GM19463 (cell line): ENCODE measurements at regions not wholly inside any gene's neighbourhood (a gene's known extent, or its start where the extent isn't known, plus 50 kb on each side); places are given as distances from the start of the nearest gene placed in this dataset.

Experiments used
- ATAC-seq: cut with Tn5 transposase; IDR thresholded peaks from one replicate; pipeline ENCODE4 v1.9.1; 2021; ENCODE audit warnings: mild to moderate bottlenecking, moderate library complexity; ENCODE audit not compliant: unreplicated experiment

DNA sequence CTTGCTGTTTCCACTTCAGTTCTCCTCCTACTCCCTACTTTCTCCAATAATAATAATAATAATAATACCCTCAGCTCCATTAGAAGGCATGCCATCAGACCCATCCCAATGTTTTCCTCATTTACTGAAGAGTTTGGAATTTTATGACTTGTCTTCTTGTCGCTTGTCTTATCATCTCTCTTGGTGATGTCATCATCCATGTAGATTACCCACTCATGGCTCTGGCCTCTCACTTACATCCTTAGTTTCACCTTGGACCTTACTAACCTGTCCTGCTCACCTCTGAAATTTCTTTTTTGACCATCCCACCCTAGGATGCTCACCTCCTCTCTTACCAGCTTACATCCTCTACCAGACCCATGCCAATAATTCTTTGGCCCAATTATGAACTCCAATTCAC lies 329.3 kb downstream of the ACTL7B start:
- no peak for ATAC-seq

DNA sequence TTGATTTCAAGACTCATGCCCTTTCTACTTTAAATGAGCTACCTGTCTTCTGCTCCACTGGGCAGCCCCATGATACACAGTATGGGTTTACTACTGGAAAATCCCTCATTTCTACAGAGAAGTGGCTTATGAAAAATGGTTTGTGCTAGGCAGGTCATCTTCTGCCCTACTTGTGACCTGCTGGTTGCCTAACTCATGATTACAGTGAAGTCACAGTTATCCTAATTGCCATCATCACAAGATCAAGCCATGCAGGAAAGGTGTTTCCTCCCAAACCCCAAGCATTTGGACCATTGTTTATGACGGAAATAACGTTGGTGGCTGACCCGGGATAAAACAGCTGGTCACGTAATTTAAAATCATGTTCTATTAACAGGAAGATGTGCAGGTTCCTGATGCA lies 330.6 kb downstream of the ACTL7B start:
- no peak for ATAC-seq

DNA sequence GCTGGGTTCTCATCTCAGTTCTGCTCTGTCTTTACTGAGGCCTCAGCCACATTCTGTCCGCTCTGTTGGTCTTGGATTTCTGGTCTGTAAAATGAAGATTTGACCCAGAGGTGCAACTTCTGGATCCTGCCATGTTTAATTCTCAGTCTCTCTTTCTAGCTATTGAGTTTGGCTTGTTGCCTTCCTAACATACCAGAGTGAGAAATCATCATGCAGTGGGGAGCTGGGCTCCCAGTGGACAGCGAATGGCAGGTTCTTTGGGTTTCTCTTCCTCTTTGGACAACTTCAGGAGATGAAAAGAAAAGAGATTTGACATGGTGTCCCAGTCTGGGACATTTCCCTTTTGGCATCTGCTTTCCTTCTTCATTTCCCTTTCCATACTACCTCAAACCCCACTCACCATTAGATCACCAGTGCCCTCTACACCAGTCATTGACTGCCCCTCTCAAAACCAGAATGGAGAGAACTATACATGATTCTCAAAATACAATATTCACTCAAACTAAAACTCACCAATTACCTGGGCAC lies 334.7 kb downstream of the ACTL7B start:
- no peak for ATAC-seq

DNA sequence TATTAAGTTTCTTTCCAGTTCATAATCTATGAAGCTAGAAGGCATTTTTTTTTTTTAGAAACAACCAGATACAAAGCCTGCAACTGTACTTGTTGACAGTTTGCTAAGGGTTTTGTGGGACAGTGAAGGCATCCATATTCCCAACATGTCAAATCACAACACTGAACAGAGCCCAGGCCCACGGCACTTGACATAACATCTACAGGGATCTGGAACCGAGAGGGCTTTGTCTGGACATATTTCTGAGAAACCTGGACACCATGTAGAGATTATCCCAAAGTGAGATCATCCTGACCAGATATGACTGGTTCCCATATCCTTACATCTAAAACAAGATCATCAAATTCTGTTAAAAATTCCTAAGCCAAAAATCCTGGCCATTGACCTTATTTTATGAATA lies 336.3 kb downstream of the ACTL7B start:
- no peak for ATAC-seq

DNA sequence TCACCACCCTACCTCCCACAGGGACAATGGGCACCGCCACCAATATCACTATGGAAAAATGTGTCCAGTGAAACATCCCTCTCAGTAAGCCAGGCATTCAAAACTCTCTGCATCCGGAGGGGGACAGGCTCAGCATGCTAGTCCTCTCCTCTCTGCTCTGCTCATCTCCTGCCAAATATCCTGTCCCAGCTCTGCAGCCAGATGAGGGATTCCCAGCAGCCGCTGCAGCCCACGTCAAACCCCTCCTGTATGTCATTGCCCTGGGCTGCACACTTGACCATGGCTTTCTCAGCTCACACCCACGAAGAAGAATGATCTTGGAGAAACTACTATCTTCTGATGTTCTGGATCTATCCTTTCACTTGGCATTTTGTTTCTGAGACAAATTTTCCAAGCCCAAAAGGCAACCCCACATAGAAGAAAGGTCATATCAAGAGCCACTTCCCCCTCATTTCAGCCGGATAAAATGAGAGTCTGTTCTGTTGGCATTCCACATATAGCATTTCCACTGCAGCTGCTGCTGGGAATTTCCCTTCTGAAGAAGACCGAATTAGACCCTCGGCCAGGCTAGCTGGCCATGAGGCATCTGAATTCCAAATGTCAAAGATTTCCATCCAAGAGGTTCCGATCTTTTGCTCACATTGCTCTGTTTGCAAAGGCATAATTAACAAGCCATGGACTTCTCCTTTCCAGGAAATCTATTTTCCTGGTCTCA lies 338.0 kb downstream of the ACTL7B start:
- no peak for ATAC-seq

DNA sequence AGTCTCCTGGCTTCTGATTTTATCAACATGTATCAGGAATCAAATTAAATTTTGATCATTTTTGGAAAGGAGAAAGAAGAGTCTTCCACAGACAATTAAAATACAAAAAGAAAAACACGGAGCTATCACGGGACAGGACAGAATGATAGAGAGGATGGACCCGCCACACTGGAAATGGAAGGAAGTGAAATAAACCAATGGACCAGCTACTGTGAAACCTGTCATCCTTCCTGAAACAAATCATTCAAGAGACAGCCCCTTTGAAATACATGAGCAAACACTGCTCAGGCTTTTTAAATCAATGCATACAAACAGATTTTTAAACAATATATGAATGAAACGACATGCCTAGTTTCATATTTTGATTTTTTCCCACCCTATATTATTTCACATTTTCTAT lies 339.4 kb downstream of the ACTL7B start:
- ATAC-seq, result no peak

DNA sequence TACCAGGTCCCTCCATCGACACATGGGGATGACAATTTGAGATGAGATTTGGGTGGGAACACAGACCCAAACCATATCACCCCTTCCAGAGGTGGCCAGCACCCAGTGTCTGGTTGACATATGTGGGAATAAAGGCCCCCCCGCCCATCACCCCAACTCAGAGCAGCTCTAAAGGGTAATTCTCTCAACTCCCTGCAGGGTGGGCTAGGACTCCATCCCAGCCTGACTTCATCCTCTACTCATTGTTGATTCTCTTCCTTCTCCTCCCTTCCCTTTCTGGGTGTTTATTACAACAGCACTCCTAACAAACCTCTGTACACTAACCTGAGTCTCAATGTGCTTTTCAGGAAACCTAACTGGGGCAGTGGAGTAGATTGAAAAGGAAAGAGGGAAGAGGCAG lies 339.9 kb downstream of the ACTL7B start:
- no peak for ATAC-seq

DNA sequence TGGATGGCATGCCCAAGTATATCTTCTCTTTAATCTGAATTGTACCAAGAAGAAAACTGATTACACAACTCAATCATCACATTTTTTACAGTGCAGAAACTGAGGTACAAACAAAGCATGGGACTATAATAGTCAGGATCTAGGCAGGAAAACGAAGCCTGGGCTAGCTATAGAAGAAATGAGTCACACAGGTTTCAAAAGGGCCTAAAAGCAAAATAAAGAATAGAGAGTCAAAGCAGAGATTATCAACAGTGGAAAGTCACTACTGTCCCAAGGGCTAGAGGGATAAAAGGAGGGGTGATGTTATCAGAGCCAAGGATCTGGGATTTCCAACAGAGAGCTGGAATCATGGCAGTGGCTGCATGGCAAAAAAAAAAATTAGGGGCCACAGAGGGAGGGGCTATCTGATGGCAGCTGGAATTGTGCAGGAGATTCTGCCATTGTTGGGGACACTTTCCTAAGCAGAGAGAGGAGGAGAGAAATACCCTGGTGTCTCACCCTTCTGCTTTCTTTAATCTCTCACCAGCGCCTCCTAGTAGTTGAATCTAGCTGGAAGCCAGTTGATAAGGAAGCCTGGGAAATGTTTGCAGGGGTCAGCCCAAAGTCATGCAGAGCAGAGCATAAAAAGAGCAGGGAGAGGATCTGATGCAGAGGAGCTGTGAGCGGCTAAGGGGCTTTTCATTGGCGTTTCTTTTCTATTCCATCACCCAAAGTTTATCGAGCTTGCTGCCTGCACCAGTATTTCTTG lies 343.2 kb downstream of the ACTL7B start:
- ATAC-seq, result no peak

DNA sequence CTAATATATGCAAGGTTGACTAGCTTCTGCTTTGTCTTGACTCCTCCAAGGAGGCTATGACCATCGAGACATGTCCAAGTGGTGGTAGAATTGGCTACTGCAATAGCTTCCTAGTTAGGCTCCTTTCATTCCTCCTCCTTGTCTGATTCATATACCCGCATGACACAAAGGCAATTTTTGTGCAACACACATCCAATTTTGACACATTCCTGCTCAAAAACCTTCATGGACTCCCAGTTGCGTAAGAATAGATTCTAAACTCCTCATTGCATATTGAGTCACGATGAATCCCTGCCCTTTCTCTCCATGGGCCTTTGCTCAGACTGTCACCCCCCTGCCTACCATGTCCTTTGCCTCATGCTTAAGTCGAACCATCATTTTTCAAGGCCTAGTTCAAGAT lies 344.5 kb downstream of the ACTL7B start:
- no peak for ATAC-seq

DNA sequence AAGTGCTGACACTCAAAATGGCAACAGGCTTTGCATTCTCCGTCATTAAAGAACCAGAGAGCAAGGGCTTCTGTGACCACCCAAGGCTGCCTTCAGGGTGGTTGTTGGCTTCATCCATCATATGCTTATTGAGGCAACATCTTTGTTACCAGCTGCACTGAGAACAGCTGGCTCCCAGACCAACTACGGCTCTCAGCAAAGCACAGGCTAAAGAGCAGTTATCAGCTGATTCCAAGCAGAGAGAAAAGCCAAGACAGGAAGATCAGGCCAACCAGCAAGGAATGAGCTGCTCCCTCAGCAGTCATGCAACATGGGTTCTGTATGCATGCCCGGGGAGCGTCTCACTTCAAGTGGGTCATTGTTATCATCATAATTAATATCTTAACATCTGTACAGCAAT lies 358.9 kb downstream of the ACTL7B start:
- ATAC-seq, result no peak

DNA sequence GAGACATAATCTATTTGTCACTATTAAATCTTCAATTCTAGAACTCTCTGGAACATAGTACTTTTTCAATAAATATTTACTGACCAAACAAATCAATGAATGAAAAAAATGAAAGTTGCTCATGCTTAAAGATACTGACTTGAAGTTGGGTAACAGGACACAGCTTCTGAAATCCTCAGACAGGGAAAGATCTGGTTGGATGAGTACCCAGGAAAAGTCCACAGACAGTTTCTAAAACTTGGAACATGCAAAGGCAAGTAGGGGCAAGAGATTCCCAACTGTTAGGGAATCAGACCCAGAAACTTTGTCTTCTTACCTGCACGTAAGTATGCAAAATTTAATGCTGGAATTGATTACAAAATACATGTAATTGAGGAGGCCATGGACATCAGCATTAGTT lies 366.2 kb downstream of the ACTL7B start:
- no peak for ATAC-seq

DNA sequence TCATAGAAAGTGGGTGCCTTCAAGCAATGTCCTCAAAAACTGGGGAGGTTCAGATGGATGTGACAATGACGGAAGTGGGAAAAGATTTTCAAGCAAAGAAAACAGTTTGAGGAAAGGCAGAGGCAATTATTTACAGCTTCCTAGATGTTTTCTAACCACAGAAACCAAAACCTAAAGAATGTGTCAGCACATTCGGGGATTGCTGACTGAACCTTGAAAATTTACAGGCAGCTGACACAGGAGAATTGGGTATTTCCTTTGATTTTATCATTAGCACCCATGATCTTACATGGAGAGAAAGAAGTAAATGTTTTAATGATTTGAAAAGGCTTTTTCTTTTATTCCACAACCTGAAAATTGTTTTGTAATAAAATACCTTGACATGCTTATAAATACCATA lies 369.0 kb downstream of the ACTL7B start:
- no peak for ATAC-seq

DNA sequence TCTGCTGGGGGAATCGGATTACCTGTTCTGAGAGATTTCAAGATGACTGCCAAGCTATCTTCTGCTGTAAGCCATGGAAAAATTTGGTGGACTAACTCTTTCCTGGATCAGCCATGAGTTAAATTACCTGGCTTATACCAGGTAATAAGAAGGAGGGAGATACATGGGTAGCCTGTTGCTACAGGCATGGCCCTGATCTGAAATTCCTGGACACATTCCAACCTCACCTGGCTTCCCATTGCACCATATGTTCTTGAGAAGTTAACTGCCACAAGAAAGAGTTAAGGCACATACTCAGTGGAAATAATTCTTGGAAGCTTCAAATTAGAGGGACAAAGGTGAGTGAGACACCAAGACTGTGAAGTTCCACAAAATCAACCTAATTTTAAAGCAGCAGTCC lies 371.3 kb downstream of the ACTL7B start:
- ATAC-seq, result no peak

DNA sequence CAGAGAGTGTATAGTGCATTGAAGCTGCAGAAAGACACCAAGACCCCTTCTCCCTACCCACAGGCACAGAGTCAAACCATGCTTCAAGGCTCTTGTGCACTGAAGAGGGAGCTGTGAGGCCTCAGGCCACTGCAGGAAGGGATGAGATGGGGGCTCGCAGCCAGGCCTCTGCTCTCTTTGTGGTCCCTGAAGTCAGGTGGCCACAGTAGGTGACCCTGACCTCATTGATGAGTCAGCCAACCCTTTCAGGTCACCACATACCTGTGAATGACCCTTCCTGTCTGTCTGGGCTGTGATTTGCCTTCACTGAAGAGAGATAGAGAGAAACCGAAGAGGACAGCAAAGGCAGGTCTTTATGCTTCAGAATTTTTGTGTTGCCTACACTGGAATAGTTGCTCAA lies 372.1 kb downstream of the ACTL7B start:
- no peak for ATAC-seq

DNA sequence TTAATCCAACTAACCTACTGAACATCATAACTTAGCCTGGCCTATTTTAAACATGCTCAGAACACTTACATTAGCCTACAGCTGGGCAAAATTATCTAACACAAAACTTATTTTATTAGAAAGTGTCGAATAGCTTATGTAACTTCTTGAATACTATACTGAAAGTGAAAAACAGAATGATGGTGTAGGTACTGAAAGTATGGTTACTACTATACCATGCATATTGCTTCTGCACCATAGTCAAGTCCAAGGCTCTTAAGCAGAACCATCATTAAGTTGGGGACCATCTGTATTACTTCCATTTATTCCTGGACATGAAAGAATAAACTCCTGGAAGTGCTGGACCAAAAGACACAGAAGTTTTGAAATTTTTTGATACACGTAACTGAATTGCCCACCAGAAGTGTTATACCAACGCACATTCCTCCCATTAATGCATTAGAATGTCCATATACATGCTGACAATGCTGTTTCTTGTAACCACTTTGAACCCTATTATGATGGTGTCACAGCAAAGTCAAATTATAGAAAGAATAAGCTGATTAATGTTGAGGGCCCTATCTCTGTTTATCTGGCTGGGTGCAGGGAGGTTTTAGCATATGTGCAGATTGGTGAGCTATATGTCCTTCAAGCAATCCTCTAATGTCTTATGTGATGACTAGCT lies 375.7 kb downstream of the ACTL7B start:
- no peak for ATAC-seq

DNA sequence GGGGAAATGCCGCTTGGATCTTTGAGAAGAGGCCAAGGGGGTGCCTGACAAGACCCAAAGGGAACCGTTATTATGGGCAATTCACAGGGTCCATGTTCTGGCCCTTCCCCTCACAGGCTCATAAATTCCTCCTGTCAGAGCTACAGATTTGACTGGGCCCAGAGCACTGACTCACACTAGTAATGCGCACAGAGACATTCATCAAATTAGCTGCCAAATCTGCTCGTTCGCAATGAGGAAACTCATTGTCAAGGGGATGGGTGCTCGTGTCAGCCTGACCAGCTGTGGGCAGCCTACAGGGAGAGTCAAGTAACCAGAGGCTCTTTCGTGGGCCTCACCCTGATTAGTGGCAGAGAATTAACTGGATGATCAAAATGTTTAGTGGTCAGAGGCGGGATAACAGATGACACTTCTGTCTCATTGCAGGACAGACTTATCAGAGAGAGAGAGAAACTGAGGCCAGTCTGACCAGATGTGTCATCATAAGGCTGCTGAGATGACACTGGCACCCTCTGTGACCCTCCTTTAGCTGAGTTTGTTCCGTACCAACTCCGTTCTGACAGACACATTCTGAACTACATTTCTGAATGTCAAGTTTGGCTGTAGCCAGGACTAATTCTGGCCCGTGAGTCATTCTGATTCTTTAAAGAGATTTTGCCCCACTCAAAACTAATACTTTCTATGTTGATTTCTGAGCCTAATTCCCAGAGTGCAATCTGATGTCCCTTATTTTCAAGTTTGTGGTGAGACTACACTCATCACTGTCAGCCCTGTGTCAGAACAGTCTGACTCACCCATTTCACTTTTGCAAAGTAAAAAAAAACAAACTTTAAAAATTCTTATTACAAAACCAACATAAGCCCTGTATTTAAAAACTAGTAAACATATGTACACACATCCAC lies 377.1 kb downstream of the ACTL7B start:
- peak; percentile 83 for ATAC-seq

DNA sequence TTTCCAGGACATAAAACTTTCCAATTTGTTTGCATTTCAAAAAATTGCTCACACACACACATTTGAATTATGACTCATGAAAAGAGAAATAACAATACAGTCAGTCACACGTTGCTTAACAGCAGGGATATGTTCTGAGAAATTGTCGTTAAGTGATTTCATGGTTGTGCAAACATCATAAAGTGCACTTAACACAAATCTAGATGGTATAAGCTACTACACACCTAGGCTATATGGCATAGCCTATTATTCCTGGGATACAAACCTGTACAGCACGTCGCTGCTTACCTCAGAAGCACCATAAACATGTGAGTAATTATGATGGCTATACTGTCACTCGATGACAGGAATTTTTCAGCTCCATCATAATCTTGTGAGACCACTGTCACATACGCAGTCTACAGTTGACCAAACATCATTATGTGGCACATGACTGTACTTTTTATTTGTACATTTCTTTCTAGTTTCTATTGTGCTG lies 378.2 kb downstream of the ACTL7B start:
- no peak for ATAC-seq

DNA sequence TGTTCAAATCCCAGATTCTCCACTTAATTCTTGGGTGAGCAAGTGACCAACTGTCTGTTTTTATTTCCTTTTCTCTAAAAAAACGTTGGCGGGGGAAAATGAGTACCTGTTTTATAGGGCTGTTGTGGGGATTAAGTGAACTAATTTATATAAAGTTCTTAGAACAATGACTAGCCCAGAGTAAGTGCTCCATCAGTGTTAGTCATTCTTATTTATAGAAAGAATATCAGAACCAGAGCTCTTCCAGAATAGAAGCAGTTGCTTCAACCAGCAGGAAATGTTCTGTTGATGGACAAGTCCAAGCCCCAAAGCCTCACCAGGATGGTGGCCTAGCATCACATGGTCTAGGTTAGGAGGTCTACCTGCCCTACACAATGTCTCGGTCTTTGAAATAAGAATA lies 379.2 kb downstream of the ACTL7B start:
- ATAC-seq, result no peak

DNA sequence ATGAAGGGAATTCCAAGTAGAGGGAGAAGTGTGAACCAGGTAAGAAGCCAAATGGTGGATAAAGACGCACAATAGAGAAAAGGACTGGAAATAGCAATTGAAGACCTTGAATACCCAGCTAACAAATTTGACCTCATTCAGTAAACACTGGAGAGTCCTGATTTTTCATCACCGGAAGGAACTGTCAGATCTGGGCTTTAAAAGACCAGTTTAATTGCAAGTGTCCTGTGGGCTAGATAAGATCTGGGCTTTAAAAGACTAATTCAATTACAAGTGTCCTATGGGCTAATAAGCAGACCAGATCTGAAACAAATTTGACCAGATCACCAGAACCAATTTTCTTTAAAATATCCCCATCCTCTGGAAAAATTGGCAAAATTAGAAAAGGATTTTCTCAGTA lies 380.0 kb downstream of the ACTL7B start:
- no peak for ATAC-seq

DNA sequence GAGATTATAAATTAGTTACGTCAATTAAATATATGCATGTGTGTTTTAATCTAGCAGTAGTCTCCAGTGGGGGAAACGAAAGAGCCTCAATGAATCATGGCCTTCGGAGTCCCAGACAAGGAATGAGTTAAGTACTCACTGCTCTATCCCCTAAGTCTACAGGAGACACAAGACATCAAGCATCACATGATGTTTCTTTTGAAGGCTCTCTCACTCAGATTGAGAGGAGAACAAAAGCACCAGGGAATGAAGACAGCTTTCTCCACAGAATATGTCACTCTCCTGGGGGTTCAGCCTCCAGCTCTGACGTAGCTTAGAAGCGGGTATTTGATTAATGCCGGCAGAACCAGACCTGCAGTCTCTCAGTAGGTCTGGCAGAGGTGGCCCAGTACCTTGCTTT lies 381.4 kb downstream of the ACTL7B start:
- no peak for ATAC-seq
